RWPE1 (cell line): ENCODE measurements at regions not wholly inside any gene's neighbourhood (a gene's known extent, or its start where the extent isn't known, plus 50 kb on each side); places are given as distances from the start of the nearest gene placed in this dataset.
A peak's percentile ranks its signal among the peaks of the same experiment; 100 is the strongest.

Experiments used
- CTCF ChIA-PET: fragments of 350-600 bp; sonication (Branson Sonifier 250); formaldehyde crosslinking; extraction: SDS; loops from one replicate; lab custom pipeline; 2021; lab: Yijun Ruan, JAX
- POLR2A ChIA-PET: fragments of 400-600 bp; formaldehyde crosslinking; extraction: SDS; loops from one replicate; lab custom pipeline; 2020; ENCODE audit warnings: antibody characterized with exemption; ENCODE audit not compliant: low non-redundant PET; lab: Yijun Ruan, JAX
- DNase-seq: peaks from one replicate; pipeline ENCODE4 v3.0.0; 2012; ENCODE audit warnings: low spot score
- H3K27ac ChIP-seq: fragments of 450-650 bp; 2 replicates; pipeline ENCODE4 v1.5.1; 2017
- TF ChIP-seq, protein P1 (sequence below): fragments of 450-650 bp; conservative IDR thresholded peaks from 2 replicates; pipeline ENCODE4 v1.5.1; 2017; ENCODE audit warnings: low read depth, mild to moderate bottlenecking

GRCh38 chr13:50152224-50152623 lies 137.0 kb downstream of the KCNRG start:
- ChIA-PET POLR2A (no interaction called here), CTCF (no interaction called here)
- no peak for DNase-seq
- TF ChIP-seq, protein P1, sequence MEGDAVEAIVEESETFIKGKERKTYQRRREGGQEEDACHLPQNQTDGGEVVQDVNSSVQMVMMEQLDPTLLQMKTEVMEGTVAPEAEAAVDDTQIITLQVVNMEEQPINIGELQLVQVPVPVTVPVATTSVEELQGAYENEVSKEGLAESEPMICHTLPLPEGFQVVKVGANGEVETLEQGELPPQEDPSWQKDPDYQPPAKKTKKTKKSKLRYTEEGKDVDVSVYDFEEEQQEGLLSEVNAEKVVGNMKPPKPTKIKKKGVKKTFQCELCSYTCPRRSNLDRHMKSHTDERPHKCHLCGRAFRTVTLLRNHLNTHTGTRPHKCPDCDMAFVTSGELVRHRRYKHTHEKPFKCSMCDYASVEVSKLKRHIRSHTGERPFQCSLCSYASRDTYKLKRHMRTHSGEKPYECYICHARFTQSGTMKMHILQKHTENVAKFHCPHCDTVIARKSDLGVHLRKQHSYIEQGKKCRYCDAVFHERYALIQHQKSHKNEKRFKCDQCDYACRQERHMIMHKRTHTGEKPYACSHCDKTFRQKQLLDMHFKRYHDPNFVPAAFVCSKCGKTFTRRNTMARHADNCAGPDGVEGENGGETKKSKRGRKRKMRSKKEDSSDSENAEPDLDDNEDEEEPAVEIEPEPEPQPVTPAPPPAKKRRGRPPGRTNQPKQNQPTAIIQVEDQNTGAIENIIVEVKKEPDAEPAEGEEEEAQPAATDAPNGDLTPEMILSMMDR = no peak
- no peak overlapping the region for H3K27ac ChIP-seq

- no peak overlapping the region for H3K27ac ChIP-seq
- ChIA-PET CTCF (interaction anchor here (0.7 kb wide), 1 partner anchor 288 kb away, joined by 4 read pairs; no protein-coding TSS in a partner anchor), POLR2A (no interaction called here)
- TF ChIP-seq, protein P1 = no peak
- no peak for DNase-seq
These were observed 137.5 kb downstream of the KCNRG start for GRCh38 chr13:50152655-50153309.

GRCh38 chr13:50153401-50153800 lies 138.2 kb downstream of the KCNRG start:
- ChIA-PET CTCF (interaction anchor here (0.6 to 0.7 kb wide), 2 partner anchors 13 to 288 kb away, joined by 3 to 4 read pairs; no protein-coding TSS in a partner anchor), POLR2A (no interaction called here)
- DNase-seq = no peak
- H3K27ac ChIP-seq = no peak overlapping the region
- TF ChIP-seq, protein P1 = no peak

DNA sequence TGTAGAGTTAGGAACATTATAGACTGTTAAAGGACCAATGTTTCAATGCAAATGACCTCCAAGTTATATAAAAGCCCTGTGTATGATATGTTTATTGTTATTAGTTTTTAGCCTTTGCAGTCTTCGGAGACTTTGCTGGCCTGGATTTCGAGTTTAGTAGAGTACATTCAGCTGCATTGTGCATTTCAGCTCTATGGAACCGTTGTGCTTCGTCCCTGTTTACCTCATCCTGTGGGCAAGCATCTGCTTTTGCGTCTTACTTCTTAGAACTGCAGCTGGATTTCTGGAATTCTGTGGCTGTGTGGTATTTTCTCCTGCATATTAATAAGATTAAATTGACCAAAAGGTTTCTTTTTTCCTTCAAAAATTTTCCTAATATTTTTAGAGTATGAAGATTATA lies 138.6 kb downstream of the KCNRG start:
- TF ChIP-seq, protein P1 = no peak
- no peak for DNase-seq
- H3K27ac ChIP-seq = no peak overlapping the region
- POLR2A ChIA-PET = no interaction called here
- CTCF ChIA-PET = interaction anchor here (0.6 kb wide), 1 partner anchor 13 kb away, joined by 3 read pairs; no protein-coding TSS in a partner anchor

GRCh38 chr13:50154697-50155096 lies 139.5 kb downstream of the KCNRG start:
- no peak for DNase-seq
- ChIA-PET CTCF (no interaction called here), POLR2A (no interaction called here)
- TF ChIP-seq, protein P1 = no peak
- H3K27ac ChIP-seq = no peak overlapping the region

- CTCF ChIA-PET = no interaction called here
- POLR2A ChIA-PET = no interaction called here
- TF ChIP-seq, protein P1 = no peak
- no peak overlapping the region for H3K27ac ChIP-seq
- peak; percentile 31 for DNase-seq
These were observed 140.9 kb downstream of the KCNRG start for GRCh38 chr13:50156140-50156539.
